NCI-H82 treated with DMSO at 0.1 percent for 48 hours (cell line): ENCODE measurements at regions not wholly inside any gene's neighbourhood (a gene's known extent, or its start where the extent isn't known, plus 50 kb on each side); places are given as distances from the start of the nearest gene placed in this dataset.

Experiments used
- DNase-seq: peaks from one replicate; lab custom pipeline; 2025; ENCODE audit not compliant: unreplicated experiment; lab: John Stamatoyannopoulos, UW

DNA sequence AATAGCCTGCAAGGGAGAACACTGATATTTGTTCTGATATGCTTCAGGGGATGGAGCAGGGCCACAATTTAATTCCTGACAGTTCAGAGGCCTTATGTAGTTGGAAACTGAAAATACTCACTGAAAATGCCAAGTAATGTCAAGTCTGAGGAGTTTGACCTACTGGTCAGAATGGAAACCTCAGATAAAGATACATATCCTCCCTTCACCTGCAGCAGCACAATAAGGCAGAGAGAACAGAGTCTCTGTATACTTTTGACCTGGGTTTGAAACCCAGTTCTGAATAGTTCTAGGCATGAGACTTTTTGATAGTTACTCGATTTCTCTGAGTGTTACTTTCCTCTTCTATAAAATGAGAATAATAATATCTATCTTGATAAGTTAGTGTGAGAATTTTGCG, 65.8 kb upstream of the TRPC5 start:
- no peak for DNase-seq

DNA sequence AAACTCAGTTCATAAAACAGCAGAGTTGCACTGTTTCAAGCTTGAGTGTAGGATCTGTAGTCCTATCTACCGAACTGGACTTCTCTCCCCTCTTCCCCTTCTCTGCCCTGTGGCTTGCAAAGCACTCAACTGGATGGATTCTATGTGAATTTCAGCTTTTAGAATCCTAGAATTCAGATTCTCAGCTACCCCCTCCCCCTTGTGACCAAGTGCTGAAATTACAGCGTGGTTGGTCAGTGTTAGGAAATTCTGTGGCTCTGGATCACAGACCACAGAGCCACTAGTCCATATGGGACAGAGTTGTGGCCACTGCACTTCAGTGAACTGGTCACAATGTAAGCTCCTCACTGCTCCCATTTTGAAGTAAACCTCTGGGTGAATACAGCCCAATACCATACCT, 64.6 kb upstream of the TRPC5 start:
- DNase-seq: no peak

DNA sequence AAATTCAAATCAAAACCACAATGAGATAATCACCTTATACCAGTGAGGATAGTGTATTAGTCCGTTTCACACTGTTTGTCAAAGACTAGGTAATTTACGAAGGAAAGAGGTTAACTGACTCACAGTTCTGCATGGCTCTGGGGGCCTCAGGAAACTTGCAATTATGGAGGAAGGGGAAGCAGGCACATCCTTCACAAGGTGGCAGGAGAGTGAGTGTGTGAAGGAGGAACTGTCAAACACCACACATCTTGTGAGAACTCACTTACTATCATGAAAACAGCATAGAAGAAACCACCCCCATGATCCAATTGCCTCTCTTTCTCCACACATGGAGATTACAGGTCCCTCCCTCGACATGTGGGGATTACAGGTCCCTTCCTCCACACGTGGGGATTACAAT, 54.7 kb upstream of the TRPC5 start:
- DNase-seq: no peak
